GM18517 (cell line): ENCODE measurements at regions not wholly inside any gene's neighbourhood (a gene's known extent, or its start where the extent isn't known, plus 50 kb on each side); places are given as distances from the start of the nearest gene placed in this dataset.

Source experiments
- ATAC-seq: cut with Tn5 transposase; IDR thresholded peaks from one replicate; pipeline ENCODE4 v1.9.1; 2021; ENCODE audit warnings: mild to moderate bottlenecking, moderate library complexity; ENCODE audit not compliant: unreplicated experiment

DNA sequence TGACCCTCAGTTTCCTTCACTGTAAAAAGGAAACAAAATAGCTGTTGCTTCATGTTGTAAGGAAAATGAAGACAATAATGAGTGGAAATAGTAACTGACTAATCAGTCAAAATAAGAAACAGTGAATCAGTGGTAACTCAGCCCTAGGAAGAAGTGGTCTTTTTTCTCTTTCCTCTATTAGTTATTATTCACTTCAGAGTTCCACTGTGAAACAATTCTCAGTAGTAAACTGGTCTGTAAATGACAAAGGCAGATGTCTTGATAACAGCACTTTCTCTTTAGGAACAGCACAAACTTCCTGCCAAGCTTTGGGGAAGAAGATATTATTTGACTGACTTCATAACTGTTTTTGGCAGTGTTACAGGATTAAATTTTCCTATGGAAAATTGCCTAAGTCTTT lies 600.5 kb upstream of the KLHL1 start:
- no peak for ATAC-seq

DNA sequence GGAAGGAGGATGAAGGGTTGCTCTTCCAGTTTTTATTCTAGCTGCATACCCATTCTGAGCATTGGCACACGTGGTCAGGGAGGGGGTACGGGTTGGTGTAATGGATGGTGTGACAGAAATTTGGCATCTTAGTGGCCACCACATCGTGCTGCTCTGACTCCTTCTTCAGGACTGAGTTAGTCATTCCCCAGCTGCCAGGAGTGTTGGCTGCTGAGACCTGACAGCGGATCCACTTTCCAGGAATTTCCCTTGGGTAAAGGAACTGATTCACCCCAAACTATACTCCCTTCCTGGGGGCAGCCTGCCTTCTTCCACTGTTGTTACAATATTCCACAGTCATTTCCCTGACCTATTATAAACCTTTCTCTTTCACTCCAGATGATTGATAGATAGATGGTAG lies 595.5 kb upstream of the KLHL1 start:
- no peak for ATAC-seq

GRCh38 chr13:70694996-70695715 lies 586.9 kb upstream of the KLHL1 start:
- ATAC-seq: no peak

DNA sequence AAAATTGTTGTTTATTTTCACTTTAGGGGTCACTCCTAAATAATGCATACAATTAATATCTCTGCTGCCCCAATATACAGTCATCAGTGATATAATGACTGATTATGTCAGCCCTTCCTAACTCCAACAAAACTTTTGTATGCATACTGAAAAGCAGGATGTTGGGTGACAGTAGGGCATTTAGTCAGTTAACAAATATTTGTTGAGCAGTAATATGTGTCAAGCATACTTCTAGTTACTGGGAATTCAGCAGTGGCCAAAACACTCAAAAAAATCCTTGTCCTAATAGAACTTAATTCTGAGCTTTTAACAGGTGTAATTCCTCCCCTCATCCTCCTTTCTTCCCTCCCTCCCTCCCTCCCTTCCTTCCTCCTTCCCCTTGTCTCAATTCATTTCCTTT lies 560.7 kb upstream of the KLHL1 start:
- no peak for ATAC-seq

DNA sequence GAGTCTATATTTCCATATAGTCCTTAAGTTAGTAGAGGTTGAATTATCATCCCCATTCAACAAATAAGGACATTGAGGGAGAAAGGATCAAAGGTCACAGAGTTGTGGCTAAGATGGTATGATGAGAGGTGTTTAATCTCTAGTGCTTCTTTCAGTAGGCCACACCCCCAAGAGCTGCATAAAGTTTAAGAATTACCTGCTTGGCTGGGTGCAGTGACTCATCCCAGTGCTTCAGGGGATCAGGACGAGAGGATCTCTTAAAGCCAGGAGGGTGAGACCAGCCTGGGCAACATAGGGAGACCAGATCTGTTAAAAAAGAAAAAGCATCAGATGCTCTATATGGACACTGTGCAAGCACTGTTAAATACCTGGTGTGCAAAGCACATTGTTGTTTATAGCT lies 560.0 kb upstream of the KLHL1 start:
- ATAC-seq: no peak

DNA sequence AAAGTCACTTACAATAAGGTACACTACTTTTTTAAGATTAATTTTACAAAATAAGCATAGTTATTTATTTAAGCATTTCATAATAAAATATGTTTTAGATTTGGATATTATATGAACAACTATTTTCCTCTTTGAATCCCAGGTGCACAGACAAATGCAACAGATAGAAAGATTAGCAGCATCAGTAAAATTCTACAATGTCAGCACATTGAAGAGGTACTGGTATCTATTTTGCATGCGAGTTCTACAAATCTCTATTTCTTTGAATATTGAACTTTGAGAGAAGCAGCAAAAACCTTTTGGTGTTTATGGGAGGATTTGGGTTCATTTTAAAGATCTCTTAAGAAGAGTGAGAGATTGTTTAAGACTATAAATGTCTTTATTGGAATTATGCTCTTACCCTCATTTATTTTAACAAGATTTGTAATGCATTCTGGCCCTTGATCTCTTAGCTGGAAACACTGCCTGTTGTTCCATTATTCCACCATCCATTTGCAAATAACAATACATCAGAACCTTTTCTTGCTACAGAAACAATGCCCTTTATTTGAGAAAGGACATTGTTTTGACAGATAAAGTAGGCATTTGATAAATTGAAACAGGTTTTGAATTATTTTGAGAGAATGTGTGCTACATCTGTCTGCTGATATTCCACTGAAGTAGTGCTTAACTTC lies 558.8 kb upstream of the KLHL1 start:
- no peak for ATAC-seq

GRCh38 chr13:70662231-70662940 lies 554.1 kb upstream of the KLHL1 start:
- ATAC-seq: no peak

DNA sequence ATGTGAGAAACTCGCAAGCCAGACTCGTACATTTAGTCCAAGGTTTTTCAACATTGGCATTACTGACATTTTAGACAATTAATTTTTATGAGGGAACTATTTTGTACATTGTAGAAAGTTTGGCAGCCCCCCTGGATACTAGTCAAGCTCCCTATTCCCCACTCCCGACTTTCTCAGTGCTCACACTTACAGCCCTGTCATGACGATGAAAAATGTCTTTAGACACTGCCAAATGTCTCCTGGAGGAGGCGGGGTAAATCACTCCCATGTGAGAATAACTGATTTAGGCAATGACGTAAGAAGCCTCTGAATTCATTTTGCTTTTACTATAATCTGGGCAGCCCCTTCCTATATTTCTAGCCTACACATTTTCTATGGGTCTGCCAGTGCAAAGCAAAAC lies 535.8 kb upstream of the KLHL1 start:
- ATAC-seq: no peak

DNA sequence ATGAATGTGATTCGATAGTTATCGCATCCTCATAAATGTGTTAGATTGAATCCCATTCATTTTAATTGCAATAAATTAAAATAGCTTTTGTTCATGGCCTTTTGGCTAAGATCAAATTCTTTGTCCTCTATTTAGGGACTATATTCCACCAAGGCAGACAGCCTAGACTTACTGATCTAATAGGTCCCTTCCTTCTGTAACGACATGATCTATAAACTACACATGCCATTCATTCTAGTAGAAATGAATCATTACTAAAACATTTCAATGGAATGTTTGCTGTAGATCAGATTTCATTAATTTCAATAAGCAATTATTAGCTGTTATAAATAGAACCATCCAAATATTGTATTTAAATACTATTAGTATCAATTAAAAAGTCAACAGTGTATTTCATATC lies 526.6 kb upstream of the KLHL1 start:
- no peak for ATAC-seq

GRCh38 chr13:70630247-70630646 lies 522.0 kb upstream of the KLHL1 start:
- no peak for ATAC-seq

- no peak for ATAC-seq
Measured at GRCh38 chr13:70623239-70623638, 515.0 kb upstream of the KLHL1 start.

GRCh38 chr13:70622796-70623195 lies 514.5 kb upstream of the KLHL1 start:
- ATAC-seq: no peak

GRCh38 chr13:70619936-70620335 lies 511.7 kb upstream of the KLHL1 start:
- no peak for ATAC-seq

GRCh38 chr13:70616847-70617246 lies 508.6 kb upstream of the KLHL1 start:
- no peak for ATAC-seq

GRCh38 chr13:70613295-70613694 lies 505.0 kb upstream of the KLHL1 start:
- no peak for ATAC-seq

DNA sequence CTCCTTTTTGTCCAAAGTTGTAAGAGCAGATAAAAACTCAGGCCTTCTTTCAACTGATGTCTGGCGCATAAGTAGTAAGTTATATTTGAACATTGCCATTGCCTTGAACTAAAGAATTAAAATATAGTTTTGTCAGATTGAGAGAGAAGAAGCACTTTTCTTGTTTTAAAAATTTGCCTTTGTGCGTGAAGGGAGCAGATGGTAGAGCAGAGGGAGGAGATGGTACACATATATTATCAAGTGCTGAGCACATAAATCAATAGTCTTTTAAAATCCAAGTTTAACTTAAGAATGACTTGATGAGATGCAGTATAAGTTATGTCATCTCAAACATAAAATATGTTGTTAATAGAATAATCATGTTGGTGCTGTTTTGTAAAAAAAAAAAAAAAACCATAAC lies 504.6 kb upstream of the KLHL1 start:
- ATAC-seq: no peak

DNA sequence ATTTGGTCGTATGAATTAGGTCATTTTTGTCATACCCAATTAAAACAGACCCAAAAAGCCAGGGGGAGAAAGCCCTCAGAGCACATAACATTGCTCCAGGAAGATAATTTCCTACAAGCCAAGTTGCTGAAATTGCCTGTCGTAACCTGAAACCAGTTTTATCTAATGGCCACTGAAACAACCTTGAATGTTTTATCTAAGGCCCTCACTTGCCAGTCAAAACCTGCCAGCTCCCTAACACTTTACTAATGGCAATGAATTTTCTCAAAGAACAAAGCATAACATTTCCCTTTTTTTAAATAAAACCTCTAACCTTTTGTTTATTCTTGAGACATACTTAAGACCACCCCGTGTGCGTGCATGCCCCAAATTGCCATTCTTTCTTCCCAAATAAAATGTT lies 496.2 kb upstream of the KLHL1 start:
- ATAC-seq: no peak

GRCh38 chr13:70593716-70594115 lies 485.5 kb upstream of the KLHL1 start:
- no peak for ATAC-seq

GRCh38 chr13:70585109-70585508 lies 476.9 kb upstream of the KLHL1 start:
- ATAC-seq: no peak

GRCh38 chr13:70580825-70581224 lies 472.6 kb upstream of the KLHL1 start:
- ATAC-seq: no peak

DNA sequence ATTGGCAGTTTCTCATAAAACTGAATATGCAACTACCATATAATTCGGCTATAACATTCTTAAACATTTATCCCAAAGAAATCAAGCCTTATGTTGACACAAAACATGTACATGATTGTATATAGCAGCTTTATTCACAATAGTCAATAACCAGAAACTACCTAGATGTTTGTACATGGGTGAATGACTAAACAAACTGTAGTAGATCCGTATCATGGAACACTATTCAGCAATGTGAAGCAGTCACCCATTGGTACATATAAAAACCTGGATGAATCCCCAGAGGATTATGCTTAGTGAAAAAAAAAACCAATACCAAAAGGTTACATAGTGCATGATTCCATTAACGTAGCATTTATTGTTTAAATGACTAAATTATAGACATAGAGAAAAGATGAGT lies 471.7 kb upstream of the KLHL1 start:
- no peak for ATAC-seq

- no peak for ATAC-seq
Measured at GRCh38 chr13:70571221-70571620, 463.0 kb upstream of the KLHL1 start.
